SU-DHL-6 (cell line): ENCODE measurements at regions not wholly inside any gene's neighbourhood (a gene's known extent, or its start where the extent isn't known, plus 50 kb on each side); places are given as distances from the start of the nearest gene placed in this dataset.

Experiments used
- CTCF ChIP-seq: fragments of 200-600 bp; sonication (generic); IDR thresholded peaks from one replicate; pipeline ENCODE4 v1.5.1; 2017; ENCODE audit warnings: antibody characterized with exemption, mild to moderate bottlenecking, low read length, moderate library complexity; ENCODE audit not compliant: insufficient read depth, poor library complexity, severe bottlenecking
- EZH2phosphoT487 ChIP-seq: fragments of 200-600 bp; sonication (generic), shearing (Covaris generic); conservative IDR thresholded peaks from 2 replicates; pipeline ENCODE4 v1.6.1; 2018; ENCODE audit warnings: mild to moderate bottlenecking, antibody characterized with exemption, low read length, moderate library complexity, mixed read lengths

GRCh38 chrX:13188731-13189309, 131.0 kb downstream of the ATXN3L start:
- TF ChIP-seq CTCF (no peak), EZH2phosphoT487 (no peak)
